Peyer's patch (tissue), 4 donors: ENCODE measurements at regions not wholly inside any gene's neighbourhood (a gene's known extent, or its start where the extent isn't known, plus 50 kb on each side); places are given as distances from the start of the nearest gene placed in this dataset.

Experiments
- POLR2A ChIP-seq, 2 donors: fragments of 450-650 bp; IDR thresholded peaks; one replicate each; pipeline ENCODE4 v1.5.1; 2017; ENCODE audit warnings: antibody characterized with exemption in 2 of 2, mild to moderate bottlenecking in 2 of 2, moderate library complexity in 2 of 2
- TF ChIP-seq, protein P1 (sequence below), 6 experiments: fragments of 450-650 bp in 4 of 6; fragments of 200-600 bp in 2 of 6; sonication (generic) in 1 of 6; IDR thresholded peaks; one replicate each; pipeline ENCODE4 v1.5.1; 2017 to 2019; ENCODE audit warnings: antibody characterized with exemption in 6 of 6, mild to moderate bottlenecking in 3 of 6, moderate library complexity in 1 of 6

DNA sequence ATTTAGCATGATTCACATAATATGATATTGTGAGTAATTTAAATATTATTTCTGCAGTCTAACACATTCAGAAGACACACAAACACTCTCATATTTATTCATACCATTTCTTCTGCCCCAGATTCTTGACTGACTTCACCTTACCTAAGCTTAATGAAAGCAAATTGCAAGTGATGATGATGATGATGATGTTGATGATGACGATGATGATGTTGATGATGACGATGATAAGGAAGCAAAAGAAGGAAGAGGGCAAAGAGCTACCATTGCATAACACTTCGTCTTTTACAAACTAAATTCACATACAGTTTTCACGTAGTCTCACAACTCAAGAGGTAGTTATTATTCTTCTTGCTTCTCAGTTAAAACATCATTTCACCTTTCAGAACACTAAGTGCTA, 404.7 kb downstream of the NAF1 start:
- TF ChIP-seq, protein P1, sequence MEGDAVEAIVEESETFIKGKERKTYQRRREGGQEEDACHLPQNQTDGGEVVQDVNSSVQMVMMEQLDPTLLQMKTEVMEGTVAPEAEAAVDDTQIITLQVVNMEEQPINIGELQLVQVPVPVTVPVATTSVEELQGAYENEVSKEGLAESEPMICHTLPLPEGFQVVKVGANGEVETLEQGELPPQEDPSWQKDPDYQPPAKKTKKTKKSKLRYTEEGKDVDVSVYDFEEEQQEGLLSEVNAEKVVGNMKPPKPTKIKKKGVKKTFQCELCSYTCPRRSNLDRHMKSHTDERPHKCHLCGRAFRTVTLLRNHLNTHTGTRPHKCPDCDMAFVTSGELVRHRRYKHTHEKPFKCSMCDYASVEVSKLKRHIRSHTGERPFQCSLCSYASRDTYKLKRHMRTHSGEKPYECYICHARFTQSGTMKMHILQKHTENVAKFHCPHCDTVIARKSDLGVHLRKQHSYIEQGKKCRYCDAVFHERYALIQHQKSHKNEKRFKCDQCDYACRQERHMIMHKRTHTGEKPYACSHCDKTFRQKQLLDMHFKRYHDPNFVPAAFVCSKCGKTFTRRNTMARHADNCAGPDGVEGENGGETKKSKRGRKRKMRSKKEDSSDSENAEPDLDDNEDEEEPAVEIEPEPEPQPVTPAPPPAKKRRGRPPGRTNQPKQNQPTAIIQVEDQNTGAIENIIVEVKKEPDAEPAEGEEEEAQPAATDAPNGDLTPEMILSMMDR (IDR thresholded peaks at IDR 0.05): no peak
- TF ChIP-seq POLR2A (IDR thresholded peaks at IDR 0.05): no peak
